IPS DF 4.7 (cell line): ENCODE measurements at regions not wholly inside any gene's neighbourhood (a gene's known extent, or its start where the extent isn't known, plus 50 kb on each side); places are given as distances from the start of the nearest gene placed in this dataset.

Source experiments
- DNase-seq: peaks from one replicate; pipeline ENCODE4 v3.0.0-alpha.2; 2013; ENCODE audit warnings: low spot score; ENCODE audit errors: extremely low read depth

DNA sequence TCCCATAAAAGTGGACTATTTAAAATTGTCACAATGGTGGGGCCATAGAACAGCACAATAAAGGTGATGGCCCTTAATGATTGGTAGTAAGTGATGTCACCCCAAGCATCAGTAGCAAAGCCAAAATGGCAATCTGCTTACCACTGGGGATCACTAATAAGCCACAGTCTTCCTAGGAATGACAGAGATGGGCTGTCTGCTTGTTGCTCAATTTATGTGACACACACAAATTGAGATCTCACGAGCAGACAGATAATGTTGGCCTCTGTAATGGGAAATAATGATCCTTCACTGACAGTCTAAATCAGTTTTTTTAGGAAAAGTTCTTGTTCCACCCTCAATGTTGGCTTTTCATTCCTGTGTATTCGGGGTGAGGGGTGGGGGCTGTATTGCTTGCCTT, 515.1 kb downstream of the BRD1 start:
- no peak for DNase-seq

- DNase-seq: no peak
Measured at GRCh38 chr22:49310354-49310753, 517.3 kb downstream of the BRD1 start.

DNA sequence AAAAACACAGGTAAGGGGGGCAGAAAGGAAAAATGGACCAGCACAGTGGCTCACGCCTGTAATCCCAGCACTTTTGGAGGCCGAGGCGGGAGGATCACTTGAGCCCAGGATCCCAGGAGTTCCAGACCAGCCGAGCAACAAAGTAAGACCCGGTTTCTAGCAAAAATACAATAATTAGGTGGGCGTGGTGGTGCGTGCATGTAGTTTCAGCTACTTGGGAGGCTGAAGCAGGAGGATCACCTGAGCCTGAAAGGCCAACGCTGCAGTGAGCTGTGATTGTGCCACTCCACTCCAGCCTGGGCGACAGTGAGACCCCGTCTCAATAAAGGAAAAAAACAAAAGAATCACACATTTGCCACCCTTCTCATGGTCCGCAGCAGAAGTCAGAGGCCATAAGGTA, 519.4 kb downstream of the BRD1 start:
- DNase-seq: no peak

GRCh38 chr22:49307870-49308269, 519.8 kb downstream of the BRD1 start:
- no peak for DNase-seq

GRCh38 chr22:49307481-49307830, 520.2 kb downstream of the BRD1 start:
- DNase-seq: no peak

- DNase-seq: no peak
Measured at GRCh38 chr22:49306632-49307480, 520.8 kb downstream of the BRD1 start.

DNA sequence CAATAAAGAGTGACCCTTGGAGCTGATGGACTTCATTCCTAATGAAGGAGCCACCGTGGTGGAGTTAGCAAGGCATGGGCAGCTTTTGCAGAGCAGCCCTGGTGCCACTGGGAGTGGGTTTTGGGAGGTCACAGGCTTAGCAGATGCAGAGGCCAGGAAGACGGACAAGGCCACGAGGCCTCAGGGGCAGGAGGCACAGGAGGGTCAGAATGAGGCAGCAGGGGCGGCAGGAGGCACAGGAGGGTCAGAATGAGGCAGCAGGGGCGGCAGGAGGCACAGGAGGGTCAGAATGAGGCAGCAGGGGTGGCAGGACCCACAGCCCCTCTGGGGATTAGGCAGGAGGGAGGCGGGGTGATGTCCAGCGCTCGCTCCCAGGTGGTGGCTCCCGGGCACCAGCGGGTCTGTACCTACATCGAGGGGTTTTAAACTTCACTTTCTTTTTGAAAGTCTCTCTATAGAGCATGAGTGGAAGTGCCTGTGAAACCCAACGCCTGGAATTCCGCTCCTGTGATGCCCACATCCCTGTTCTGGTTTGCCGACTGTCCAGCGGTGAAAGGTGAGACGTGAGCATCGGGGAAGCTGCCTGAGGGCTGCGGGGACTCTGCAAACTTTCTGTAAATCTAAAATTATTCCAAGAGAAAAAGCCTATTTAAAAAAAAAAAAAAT, 521.6 kb downstream of the BRD1 start:
- DNase-seq: no peak

- no peak for DNase-seq
Measured at GRCh38 chr22:49305214-49305965, 522.3 kb downstream of the BRD1 start.

GRCh38 chr22:49303781-49304461, 523.8 kb downstream of the BRD1 start:
- no peak for DNase-seq

GRCh38 chr22:49303061-49303735, 524.5 kb downstream of the BRD1 start:
- no peak for DNase-seq

DNA sequence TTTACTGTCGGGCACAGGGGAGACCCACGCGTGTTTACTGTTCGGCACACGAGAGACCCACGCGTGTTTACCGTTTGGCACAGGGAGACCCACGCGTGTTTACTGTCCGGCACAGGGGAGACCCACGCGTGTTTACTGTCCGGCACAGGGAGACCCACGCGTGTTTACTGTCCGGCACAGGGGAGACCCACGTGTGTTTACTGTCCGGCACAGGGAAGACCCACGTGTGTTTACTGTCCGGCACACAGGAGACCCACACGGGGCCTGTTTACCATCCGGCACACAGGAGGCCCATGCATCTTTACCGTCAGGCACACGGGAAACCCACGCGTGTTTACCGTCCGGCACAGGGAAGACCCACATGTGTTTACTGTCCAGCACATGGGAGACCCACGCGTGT, 525.1 kb downstream of the BRD1 start:
- no peak for DNase-seq

GRCh38 chr22:49302150-49302460, 525.6 kb downstream of the BRD1 start:
- no peak for DNase-seq

GRCh38 chr22:49301398-49302149, 526.1 kb downstream of the BRD1 start:
- no peak for DNase-seq

DNA sequence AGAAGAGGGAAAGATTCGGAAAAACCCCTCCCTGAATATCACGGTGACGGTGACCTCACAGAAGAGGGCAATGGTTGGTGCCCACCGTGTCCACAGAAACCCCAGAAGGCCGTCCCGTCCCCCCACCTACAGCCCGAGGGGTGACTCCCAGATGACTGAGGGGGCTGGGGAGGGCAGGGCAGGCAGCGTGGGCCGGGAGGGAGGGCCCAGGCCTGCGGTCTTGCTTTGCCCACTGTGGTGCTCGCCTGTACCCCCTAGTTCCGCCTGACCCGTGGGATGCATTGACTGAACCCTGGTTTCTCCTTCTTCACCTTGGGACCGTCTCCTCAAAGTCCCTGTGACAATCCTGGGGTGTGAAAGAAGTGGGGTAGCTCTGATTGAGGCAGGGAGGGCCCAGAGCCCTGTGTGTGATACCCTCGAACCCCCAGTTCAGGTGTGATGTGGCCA, 526.7 kb downstream of the BRD1 start:
- DNase-seq: no peak

DNA sequence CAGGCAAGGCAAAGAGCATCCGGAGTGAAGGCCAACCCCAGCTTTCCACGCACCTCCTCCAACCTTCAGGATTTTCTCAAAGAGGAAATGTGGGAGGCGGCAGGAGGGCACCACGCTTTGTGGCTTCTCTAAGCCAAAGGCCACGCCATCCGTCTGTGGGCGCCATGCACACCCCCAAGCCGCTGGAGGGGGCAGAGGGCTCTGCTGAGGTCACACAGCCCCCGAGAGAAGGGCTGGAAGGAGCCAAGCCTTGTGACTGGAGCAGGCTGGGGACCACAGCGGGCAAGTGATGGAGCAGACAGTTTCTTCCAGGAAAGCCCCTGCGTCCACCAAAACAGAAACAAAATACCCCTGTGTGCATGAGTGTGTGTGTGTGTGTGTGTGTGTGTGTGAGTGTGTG, 527.4 kb downstream of the BRD1 start:
- DNase-seq: no peak

GRCh38 chr22:49299821-49300231, 527.8 kb downstream of the BRD1 start:
- no peak for DNase-seq

GRCh38 chr22:49298834-49299750, 528.6 kb downstream of the BRD1 start:
- DNase-seq: no peak

GRCh38 chr22:49297871-49298721, 529.6 kb downstream of the BRD1 start:
- DNase-seq: no peak
